ENCODE measurements at regions not wholly inside any gene's neighbourhood (a gene's known extent, or its start where the extent isn't known, plus 50 kb on each side); places are given as distances from the start of the nearest gene placed in this dataset.
A peak's percentile ranks its signal among the peaks of the same experiment; 100 is the strongest.
"Not testable (repeated sequence)": the region's sequence is repeated elsewhere in the genome, so short reads cannot be mapped to it uniquely, and the experiment has no call there.

DNA sequence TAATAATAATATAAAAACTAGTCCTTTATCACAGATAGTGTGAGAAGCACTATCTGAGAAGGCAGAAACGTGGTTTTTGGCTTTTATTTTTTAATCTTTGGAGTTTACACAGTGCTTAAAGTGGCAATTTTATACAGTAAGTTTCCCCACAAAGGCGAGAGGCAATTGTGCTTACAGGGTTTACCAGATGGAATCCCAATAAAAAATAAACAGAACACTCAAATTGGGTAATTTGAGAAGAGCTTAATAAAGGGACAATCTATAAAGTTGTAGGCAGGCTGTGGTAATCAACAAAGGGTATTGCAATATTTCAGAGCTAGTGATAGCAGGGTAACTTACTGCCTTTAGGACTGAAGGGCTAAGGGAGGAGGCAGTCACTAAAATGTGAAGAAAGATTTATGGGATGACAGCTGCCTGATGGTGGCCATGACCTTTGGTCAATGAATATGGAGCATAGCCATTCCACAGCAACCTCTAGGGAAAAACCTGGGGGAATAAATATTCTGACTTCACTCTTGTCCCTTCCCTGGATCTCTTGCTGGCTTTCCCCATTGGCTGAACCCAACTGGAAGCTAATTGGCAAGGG, 108.9 kb upstream of the GPR39 start:
- BruUV-seq (replicated peaks); H3K79me2 ChIP-seq (ENCODE audit: control insufficient read depth, insufficient read depth, low read length); H2AFZ ChIP-seq (ENCODE audit: low read depth, low read length); H3K9ac ChIP-seq (ENCODE audit: insufficient read depth in 1 of 2, low read depth in 2 of 2, low read length in 2 of 2); H3K9me1 ChIP-seq (ENCODE audit: control insufficient read depth, insufficient read depth, low read length); H3K4me2 ChIP-seq (ENCODE audit: insufficient read depth, low read length); H3K9me3 ChIP-seq (replicated peaks; ENCODE audit: control insufficient read depth, insufficient read depth, low read depth, low read length); intact Hi-C loops (cut with micrococcal nuclease); H3K4me3 ChIP-seq; FAIRE-seq; CTCF ChIA-PET (ENCODE audit: low intra/inter-chr PET ratio); DNase-seq (ENCODE audit: extremely low read depth in 1 of 4, low spot score in 3 of 4); POLR2A ChIA-PET; H4K20me1 ChIP-seq (replicated peaks; ENCODE audit: control insufficient read depth, insufficient read depth, low read length); H3K27me3 ChIP-seq (ENCODE audit: control insufficient read depth in 2 of 2, insufficient read depth in 2 of 2, low read length in 2 of 2); in situ Hi-C loops (cut with MboI); H3K4me1 ChIP-seq (replicated peaks in 1 of 2; ENCODE audit: control insufficient read depth in 2 of 2, insufficient read depth in 2 of 2, low read length in 2 of 2); H3K27ac ChIP-seq (ENCODE audit: extremely low read depth, low read depth, low read length); H3K36me3 ChIP-seq (ENCODE audit: control insufficient read depth, insufficient read depth, low read length); ATAC-seq: not testable (repeated sequence)
- 0% methylated on average over 1 of the region's 2 CpGs for WGBS (ENCODE audit: insufficient coverage, low coverage, missing lambda C conversion rate)

DNA sequence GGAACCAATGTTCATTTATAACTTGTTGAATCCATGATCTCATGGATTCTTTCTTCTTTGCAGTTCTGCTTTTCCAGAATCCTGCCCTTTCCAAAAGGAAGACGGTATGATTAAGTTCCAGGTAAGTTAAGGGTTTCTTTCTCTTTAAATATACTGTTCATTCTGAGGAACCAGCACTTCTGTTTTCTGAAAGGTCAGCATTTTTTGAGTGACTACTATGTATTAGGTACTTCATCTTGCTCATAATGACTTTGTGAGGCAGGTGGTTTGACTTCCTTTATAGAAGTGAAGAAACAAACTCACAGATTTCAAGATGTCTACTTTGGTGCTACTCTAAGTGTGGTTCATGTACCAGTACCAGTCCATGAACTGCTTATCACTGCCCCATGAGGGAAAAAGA, 107.4 kb upstream of the GPR39 start:
- no CpG with 5 or more reads among the region's 1 CpG for WGBS (ENCODE audit: insufficient coverage, low coverage, missing lambda C conversion rate)
- ATAC-seq; H3K79me2 ChIP-seq (ENCODE audit: control insufficient read depth, insufficient read depth, low read length); H3K36me3 ChIP-seq (ENCODE audit: control insufficient read depth, insufficient read depth, low read length); H3K9me1 ChIP-seq (ENCODE audit: control insufficient read depth, insufficient read depth, low read length); H3K4me3 ChIP-seq; H3K27me3 ChIP-seq (ENCODE audit: control insufficient read depth in 2 of 2, insufficient read depth in 2 of 2, low read length in 2 of 2); POLR2A ChIA-PET; H2AFZ ChIP-seq (ENCODE audit: low read depth, low read length); FAIRE-seq; H3K4me2 ChIP-seq (ENCODE audit: insufficient read depth, low read length); H3K9ac ChIP-seq (ENCODE audit: insufficient read depth in 1 of 2, low read depth in 2 of 2, low read length in 2 of 2); H3K27ac ChIP-seq (ENCODE audit: extremely low read depth, low read depth, low read length); BruUV-seq (replicated peaks); intact Hi-C loops (cut with micrococcal nuclease); H4K20me1 ChIP-seq (replicated peaks; ENCODE audit: control insufficient read depth, insufficient read depth, low read length); CTCF ChIA-PET (ENCODE audit: low intra/inter-chr PET ratio); in situ Hi-C loops (cut with MboI); H3K4me1 ChIP-seq (replicated peaks in 1 of 2; ENCODE audit: control insufficient read depth in 2 of 2, insufficient read depth in 2 of 2, low read length in 2 of 2); H3K9me3 ChIP-seq (replicated peaks; ENCODE audit: control insufficient read depth, insufficient read depth, low read depth, low read length); DNase-seq (ENCODE audit: extremely low read depth in 1 of 4, low spot score in 3 of 4): not testable (repeated sequence)
- TF ChIP-seq MAFK (IDR thresholded peaks at IDR 0.05; ENCODE audit: low read length) (0 out of 2 replicates have a peak, but pooled peaks have one; percentile 38), MAFG (tag; conservative IDR thresholded peaks at IDR 0.05) (0 out of 2 replicates have a peak, but pooled peaks have one; percentile 41), MAFF (IDR thresholded peaks at IDR 0.05; ENCODE audit: low read length) (peak; percentile 18; the same call in 1 of the 2 replicates), ZNF316 (IDR thresholded peaks at IDR 0.05) (peak; percentile 52)

DNA sequence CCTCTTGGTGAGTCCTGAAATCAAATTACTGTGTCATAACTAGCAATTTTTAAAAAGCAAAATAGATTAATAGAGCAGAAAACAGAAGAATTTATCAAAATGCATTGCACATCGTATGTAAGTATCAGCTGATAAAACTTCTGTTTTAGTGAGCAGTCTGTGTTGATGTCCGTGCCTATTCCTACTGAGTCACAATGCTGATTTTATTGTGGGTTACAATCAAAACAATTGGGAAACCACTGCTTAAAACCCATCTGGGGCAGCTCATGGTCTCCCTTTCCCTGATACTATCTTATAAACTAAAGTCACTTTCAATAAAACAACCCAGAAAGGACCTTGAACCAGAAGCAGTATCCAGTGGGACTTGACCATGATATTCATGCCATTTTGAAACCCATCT, 101.1 kb upstream of the GPR39 start:
- H3K9me3 ChIP-seq (replicated peaks; ENCODE audit: control insufficient read depth, insufficient read depth, low read depth, low read length); intact Hi-C loops (cut with micrococcal nuclease): not testable (repeated sequence)

More for the DNA sequence above, 101.1 kb upstream of the GPR39 start:
- H2AFZ ChIP-seq (ENCODE audit: low read depth, low read length); CTCF ChIA-PET (ENCODE audit: low intra/inter-chr PET ratio); H3K36me3 ChIP-seq (ENCODE audit: control insufficient read depth, insufficient read depth, low read length); BruUV-seq (replicated peaks); H4K20me1 ChIP-seq (replicated peaks; ENCODE audit: control insufficient read depth, insufficient read depth, low read length); H3K27me3 ChIP-seq (ENCODE audit: control insufficient read depth in 2 of 2, insufficient read depth in 2 of 2, low read length in 2 of 2); in situ Hi-C loops (cut with MboI); DNase-seq (ENCODE audit: extremely low read depth in 1 of 4, low spot score in 3 of 4); ATAC-seq; H3K9ac ChIP-seq (ENCODE audit: insufficient read depth in 1 of 2, low read depth in 2 of 2, low read length in 2 of 2); POLR2A ChIA-PET; FAIRE-seq; H3K4me3 ChIP-seq; H3K4me1 ChIP-seq (replicated peaks in 1 of 2; ENCODE audit: control insufficient read depth in 2 of 2, insufficient read depth in 2 of 2, low read length in 2 of 2); H3K79me2 ChIP-seq (ENCODE audit: control insufficient read depth, insufficient read depth, low read length); H3K4me2 ChIP-seq (ENCODE audit: insufficient read depth, low read length); H3K9me1 ChIP-seq (ENCODE audit: control insufficient read depth, insufficient read depth, low read length); H3K27ac ChIP-seq (ENCODE audit: extremely low read depth, low read depth, low read length): not testable (repeated sequence)
- 0% methylated on average over 2 of the region's 2 CpGs for WGBS (ENCODE audit: insufficient coverage, low coverage, missing lambda C conversion rate)
